ENCODE measurements at regions not wholly inside any gene's neighbourhood (a gene's known extent, or its start where the extent isn't known, plus 50 kb on each side); places are given as distances from the start of the nearest gene placed in this dataset.

DNA sequence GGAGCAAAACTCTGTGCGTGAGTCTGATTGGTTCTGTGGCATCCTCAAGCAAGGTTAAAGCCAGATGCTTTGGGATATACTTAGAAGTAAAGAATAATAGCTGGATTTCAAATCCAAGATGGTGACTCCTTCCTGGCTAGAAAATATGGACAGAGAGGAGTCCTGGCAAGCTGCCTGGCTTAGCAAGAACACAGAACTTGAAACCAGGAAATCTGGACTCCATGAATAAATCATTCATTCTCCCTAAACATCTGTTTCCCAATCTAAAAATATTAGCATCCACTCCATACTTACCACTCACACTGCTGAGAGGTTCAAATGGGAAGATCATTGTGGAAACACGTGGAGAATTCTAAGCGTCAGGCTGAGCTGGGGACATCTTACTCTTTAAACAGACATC lies 1074.1 kb upstream of the AUTS2 start:
- TF ChIP-seq RNF2 (IDR thresholded peaks at IDR 0.05; ENCODE audit: borderline replicate concordance, low read depth, low read length, missing control alignments, poor library complexity, severe bottlenecking) (no peak), JUN (IDR thresholded peaks at IDR 0.05; ENCODE audit: low read depth, low read length) (no peak), RAD21 (IDR thresholded peaks at IDR 0.05 in 1 of 2, conservative IDR thresholded peaks at IDR 0.05 in 1 of 2; ENCODE audit: low read depth in 2 of 2, low read length in 2 of 2) (no peak), POLR2A (IDR thresholded peaks at IDR 0.05; ENCODE audit: control extremely low read depth in 1 of 2, low read depth in 2 of 2, low read length in 2 of 2) (no peak), YY1 (IDR thresholded peaks at IDR 0.05; ENCODE audit: low read depth, low read length) (no peak), TCF12 (IDR thresholded peaks at IDR 0.05; ENCODE audit: low read depth, low read length) (no peak), EZH2 (IDR thresholded peaks at IDR 0.05; ENCODE audit: low read depth, low read length, severe bottlenecking) (no peak), NRF1 (IDR thresholded peaks at IDR 0.05; ENCODE audit: low read depth, low read length) (no peak), HDAC6 (IDR thresholded peaks at IDR 0.05; ENCODE audit: low read depth, low read length) (no peak), SP2 (IDR thresholded peaks at IDR 0.05; ENCODE audit: low read length) (no peak)
- TF ChIP-seq, protein P1, sequence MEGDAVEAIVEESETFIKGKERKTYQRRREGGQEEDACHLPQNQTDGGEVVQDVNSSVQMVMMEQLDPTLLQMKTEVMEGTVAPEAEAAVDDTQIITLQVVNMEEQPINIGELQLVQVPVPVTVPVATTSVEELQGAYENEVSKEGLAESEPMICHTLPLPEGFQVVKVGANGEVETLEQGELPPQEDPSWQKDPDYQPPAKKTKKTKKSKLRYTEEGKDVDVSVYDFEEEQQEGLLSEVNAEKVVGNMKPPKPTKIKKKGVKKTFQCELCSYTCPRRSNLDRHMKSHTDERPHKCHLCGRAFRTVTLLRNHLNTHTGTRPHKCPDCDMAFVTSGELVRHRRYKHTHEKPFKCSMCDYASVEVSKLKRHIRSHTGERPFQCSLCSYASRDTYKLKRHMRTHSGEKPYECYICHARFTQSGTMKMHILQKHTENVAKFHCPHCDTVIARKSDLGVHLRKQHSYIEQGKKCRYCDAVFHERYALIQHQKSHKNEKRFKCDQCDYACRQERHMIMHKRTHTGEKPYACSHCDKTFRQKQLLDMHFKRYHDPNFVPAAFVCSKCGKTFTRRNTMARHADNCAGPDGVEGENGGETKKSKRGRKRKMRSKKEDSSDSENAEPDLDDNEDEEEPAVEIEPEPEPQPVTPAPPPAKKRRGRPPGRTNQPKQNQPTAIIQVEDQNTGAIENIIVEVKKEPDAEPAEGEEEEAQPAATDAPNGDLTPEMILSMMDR (IDR thresholded peaks at IDR 0.05; ENCODE audit: control extremely low read depth in 1 of 3, insufficient read depth in 1 of 3, low read depth in 1 of 3, low read length in 3 of 3), result no peak
- TF ChIP-seq, protein P2, sequence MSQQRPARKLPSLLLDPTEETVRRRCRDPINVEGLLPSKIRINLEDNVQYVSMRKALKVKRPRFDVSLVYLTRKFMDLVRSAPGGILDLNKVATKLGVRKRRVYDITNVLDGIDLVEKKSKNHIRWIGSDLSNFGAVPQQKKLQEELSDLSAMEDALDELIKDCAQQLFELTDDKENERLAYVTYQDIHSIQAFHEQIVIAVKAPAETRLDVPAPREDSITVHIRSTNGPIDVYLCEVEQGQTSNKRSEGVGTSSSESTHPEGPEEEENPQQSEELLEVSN (IDR thresholded peaks at IDR 0.05), result no peak

Measured in H1 (cell line).